Heart left ventricle (tissue), 13 donors: ENCODE measurements at regions not wholly inside any gene's neighbourhood (a gene's known extent, or its start where the extent isn't known, plus 50 kb on each side); places are given as distances from the start of the nearest gene placed in this dataset.

Source experiments
- POLR2A ChIP-seq, 2 donors: fragments of 450-650 bp; IDR thresholded peaks; one replicate each; pipeline ENCODE4 v1.6.1; 2017; ENCODE audit warnings: antibody characterized with exemption in 2 of 2, mild to moderate bottlenecking in 2 of 2, moderate library complexity in 2 of 2
- TF ChIP-seq, protein P1 (sequence below), 12 donors: fragments of 200-600 bp; sonication (generic) in 4 of 12; IDR thresholded peaks; one replicate each; pipeline versions ENCODE4 v1.5.0 to v1.8.0; 2018 to 2022; ENCODE audit warnings: antibody characterized with exemption in 12 of 12, mild to moderate bottlenecking in 5 of 12
- donor health status: ischemic (EF 13 %, LVEDD 7.1; RV severe dilation, severe dysfunction).
- donor health status: DM: no; HTN: yes; CAD: no.
- donor health status: DM: no; HTN: no; CAD: no.
- donor health status: ischemic (EF 25% LVEDD 6.9; RV normal size, moderate dysfunction).
- donor health status: ischemic (EF 25% LVEDD 5.7; RV mildly dilated, moderate dysfunction).
- donor health status: ischemic (EF 35%, LVEDD 5.7; RV mildly dilated, moderate dysfunction).
- donor health status: nonischemic (EF 11% LVEDD 7.7; RV severe dilation, severe dysfunction).
- donor health status: DM: yes; HTN: yes; CAD: no.
- donor health status: PGD.
- donor health status: ischemic (EF 29% LVEDD 5.4; RV normal size, mild dysfunction).
- donor health status: nonischemic (EF 23%, LVEDD 6.1; RV moderate dilation, normal function).

DNA sequence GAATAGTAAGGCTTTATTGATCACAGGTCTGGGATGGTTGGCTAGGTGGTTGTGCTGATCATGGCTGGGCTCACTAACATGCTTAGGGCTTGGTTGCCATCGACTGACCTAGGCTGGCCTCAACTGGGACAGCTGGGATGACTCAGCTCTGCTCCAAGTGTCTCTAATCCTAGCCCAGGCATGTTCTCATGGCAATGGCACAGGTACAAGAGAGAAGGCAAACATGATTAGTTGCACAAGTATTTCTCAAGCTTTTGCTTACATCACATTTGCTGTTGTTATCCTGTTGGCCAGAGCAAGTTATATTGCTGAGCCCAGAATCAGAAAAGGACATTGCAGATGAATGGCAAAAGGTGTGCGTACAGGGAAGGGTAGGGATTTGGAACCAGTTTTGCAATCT lies 68.5 kb upstream of the SLC35C1 start:
- TF ChIP-seq, protein P1, sequence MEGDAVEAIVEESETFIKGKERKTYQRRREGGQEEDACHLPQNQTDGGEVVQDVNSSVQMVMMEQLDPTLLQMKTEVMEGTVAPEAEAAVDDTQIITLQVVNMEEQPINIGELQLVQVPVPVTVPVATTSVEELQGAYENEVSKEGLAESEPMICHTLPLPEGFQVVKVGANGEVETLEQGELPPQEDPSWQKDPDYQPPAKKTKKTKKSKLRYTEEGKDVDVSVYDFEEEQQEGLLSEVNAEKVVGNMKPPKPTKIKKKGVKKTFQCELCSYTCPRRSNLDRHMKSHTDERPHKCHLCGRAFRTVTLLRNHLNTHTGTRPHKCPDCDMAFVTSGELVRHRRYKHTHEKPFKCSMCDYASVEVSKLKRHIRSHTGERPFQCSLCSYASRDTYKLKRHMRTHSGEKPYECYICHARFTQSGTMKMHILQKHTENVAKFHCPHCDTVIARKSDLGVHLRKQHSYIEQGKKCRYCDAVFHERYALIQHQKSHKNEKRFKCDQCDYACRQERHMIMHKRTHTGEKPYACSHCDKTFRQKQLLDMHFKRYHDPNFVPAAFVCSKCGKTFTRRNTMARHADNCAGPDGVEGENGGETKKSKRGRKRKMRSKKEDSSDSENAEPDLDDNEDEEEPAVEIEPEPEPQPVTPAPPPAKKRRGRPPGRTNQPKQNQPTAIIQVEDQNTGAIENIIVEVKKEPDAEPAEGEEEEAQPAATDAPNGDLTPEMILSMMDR (IDR thresholded peaks at IDR 0.05): no peak
- TF ChIP-seq POLR2A (IDR thresholded peaks at IDR 0.05): no peak
